Right lobe of liver (tissue), 4 donors: ENCODE measurements at regions not wholly inside any gene's neighbourhood (a gene's known extent, or its start where the extent isn't known, plus 50 kb on each side); places are given as distances from the start of the nearest gene placed in this dataset.

Experiments used
- POLR2A ChIP-seq: fragments of 450-650 bp; IDR thresholded peaks from one replicate; pipeline ENCODE4 v1.6.1; 2017; ENCODE audit warnings: antibody characterized with exemption, mild to moderate bottlenecking
- TF ChIP-seq, protein P1 (sequence below), 4 donors: fragments of 200-600 bp in 3 of 4; fragments of 450-650 bp in 1 of 4; IDR thresholded peaks; one replicate each; pipeline versions ENCODE4 v1.5.1 to v1.8.0; 2016 to 2022; ENCODE audit warnings: antibody characterized with exemption in 4 of 4, mild to moderate bottlenecking in 2 of 4
- donor health status: DM: no; HTN: no; CAD: no.
- donor health status: DM: no; HTN: no; CAD: no.
- donor health status: DM: no; HTN: yes; CAD: no.

DNA sequence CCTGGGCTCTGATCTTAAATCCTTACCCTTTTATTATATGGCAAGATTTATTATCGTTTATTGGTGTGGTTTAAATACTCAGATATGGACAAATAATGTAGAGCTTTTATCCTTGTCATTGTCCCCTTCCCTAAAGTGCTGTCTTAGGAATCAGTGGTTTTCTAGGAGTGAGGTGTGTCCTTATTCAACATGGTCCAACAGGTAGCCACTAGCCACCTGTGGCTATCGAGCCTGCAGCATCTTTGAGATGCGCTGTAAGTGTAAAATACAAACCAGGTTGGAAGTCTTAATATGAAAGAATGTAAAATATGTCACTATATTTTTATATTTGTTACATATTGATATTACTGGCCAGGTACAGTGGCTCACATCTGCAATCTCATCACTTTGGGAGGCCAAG is 82.4 kb upstream of the BASP1 start:
- TF ChIP-seq, protein P1, sequence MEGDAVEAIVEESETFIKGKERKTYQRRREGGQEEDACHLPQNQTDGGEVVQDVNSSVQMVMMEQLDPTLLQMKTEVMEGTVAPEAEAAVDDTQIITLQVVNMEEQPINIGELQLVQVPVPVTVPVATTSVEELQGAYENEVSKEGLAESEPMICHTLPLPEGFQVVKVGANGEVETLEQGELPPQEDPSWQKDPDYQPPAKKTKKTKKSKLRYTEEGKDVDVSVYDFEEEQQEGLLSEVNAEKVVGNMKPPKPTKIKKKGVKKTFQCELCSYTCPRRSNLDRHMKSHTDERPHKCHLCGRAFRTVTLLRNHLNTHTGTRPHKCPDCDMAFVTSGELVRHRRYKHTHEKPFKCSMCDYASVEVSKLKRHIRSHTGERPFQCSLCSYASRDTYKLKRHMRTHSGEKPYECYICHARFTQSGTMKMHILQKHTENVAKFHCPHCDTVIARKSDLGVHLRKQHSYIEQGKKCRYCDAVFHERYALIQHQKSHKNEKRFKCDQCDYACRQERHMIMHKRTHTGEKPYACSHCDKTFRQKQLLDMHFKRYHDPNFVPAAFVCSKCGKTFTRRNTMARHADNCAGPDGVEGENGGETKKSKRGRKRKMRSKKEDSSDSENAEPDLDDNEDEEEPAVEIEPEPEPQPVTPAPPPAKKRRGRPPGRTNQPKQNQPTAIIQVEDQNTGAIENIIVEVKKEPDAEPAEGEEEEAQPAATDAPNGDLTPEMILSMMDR (IDR thresholded peaks at IDR 0.05) = no peak
- TF ChIP-seq POLR2A = no peak
